IPS DF 4.7 (cell line): ENCODE measurements at regions not wholly inside any gene's neighbourhood (a gene's known extent, or its start where the extent isn't known, plus 50 kb on each side); places are given as distances from the start of the nearest gene placed in this dataset.

Experiments
- DNase-seq: peaks from one replicate; pipeline ENCODE4 v3.0.0-alpha.2; 2013; ENCODE audit warnings: low spot score; ENCODE audit errors: extremely low read depth

DNA sequence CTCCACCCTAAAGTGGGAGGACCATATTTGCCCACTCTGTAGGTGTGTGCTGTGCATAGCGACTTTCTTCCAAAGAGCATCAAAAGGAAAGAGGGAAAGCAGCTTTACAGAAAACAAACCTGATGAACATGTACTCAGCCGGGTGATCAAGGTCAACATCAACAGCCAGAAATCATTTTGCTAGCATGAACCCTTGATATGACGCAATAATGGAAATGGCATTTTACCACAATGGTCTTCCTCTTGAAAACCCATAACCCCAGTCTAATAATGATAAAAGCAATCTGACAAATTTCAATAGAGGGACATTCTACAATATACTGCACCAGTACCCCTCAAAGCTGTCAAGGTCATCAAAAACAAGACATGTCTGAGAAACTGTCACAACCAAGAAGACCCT is 350.2 kb downstream of the FBXO15 start:
- no peak for DNase-seq

DNA sequence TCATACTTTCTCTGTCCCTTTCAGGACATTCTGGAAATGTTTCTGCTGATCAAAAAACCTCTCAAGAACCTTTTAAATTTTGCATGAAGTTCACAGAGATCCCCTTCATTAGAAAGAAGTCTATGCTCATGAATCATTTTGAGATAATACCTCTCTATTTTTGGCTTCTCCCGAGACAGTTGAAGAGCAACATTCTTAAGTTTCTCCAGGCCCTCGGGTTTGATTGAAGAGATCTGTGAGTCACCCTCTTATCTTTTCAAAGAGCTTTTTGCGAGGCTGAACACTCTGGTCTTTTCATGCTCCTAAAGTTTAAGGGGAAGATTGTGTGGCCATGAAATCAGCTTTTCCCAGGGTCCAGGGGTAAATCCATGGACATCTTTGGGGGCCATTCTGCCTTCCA is 354.2 kb downstream of the FBXO15 start:
- no peak for DNase-seq

- no peak for DNase-seq
These were observed 356.6 kb downstream of the FBXO15 start for GRCh38 chr18:73791081-73791480.

- DNase-seq, result no peak
These were observed 357.0 kb downstream of the FBXO15 start for GRCh38 chr18:73790587-73790986.

- DNase-seq, result no peak
These were observed 360.3 kb downstream of the FBXO15 start for GRCh38 chr18:73787316-73787715.

DNA sequence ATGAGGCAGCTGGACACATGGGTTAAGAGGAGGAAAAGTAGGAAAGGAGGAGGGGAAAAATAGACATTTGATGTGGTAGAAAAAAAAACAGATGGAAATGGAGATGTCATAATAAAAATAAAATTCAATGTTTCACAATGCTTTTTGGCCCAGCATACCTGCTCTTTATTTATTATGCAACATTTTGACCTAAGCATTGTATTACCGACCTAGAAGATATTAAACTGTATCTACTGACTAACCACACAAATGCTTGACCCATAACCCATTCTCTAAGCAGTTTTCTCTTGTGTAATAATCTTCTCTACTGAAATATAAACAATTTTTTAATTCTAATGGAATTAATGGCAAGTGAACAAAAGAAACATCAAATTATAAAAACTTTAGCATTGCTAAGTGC is 362.3 kb downstream of the FBXO15 start:
- no peak for DNase-seq

GRCh38 chr18:73784853-73785252 is 362.8 kb downstream of the FBXO15 start:
- no peak for DNase-seq

DNA sequence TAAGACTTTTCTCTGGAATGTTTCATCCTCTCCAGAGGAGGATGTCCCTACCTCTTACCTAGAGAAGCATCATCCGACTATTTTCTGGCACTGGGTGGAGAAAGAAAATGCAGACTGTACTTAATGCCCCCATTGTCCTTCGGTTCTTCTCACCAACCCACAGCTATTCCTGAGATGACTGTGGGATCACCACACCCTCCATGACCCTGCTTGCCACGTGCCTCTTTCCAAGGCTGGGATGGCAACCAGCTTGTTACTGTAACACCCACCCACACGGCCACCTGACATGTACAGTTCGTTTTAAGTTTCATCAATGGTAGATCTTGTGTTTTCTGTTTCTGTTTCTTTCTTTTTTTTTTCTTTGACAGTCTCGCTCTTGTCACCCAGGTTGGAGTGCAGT is 365.2 kb downstream of the FBXO15 start:
- DNase-seq, result no peak

DNA sequence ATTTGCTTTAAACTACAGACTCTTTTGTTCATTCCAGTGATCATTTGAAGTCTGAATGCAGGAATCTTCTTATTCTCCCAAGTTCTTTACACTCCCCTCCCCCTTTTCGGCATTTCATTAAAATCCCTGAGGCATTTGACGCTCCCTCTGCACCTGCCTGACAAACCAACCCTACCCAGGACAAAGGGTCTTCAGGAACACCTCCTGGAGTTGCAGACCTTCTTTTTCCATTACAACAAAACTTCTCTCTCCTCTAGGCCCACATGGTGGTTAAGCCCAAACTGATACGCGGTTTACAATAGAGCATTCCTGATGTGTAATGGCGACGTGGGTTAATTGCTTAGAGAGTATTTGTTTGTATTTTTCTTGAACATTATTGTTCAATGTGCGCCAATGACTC is 367.4 kb downstream of the FBXO15 start:
- DNase-seq, result no peak

DNA sequence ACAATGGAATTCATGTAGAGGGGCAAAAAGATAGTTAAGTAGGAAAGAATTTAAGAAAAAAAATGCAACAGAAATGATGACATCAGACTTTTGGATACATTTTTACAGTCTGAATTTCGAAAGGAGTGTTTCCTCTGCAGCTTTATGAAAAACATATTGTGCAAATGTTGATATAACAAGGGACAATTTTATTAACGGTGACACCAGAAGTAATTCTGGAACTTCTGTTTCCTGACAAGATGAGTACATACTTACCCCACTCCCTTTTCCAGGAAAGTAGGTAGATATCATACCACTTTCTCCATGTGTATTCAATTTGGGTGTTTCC is 369.6 kb downstream of the FBXO15 start:
- DNase-seq, result no peak

DNA sequence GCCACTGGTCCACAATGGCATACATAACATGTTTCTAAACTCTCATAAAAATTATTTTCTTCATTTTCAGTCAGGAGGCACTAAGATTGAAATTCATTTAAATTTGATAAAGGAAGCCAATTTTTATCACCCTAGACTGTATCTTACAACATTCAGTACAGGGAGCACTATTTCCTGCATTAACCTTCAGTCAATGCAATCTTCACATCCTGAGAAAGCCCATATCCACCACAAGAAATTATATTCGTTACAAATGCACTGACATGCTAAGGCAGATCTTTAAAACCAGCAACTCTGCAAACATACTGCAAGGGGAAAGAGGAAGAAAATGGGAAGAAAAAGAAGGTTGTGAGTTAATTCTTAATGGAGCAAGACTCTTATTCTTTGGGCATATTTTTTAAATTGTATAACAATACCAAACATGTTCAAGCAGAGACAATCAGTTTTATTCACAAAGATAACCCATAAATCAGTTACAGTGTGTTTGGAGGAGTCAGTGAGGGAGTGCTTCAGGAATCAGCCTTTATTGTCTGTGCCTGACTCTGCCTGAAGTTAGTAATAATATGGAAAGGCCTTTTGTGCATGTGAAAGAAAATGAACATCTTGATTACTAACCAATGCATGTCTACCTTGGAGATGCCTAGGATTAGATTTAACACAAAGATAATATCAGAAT is 370.1 kb downstream of the FBXO15 start:
- no peak for DNase-seq

GRCh38 chr18:73774811-73775509 is 372.7 kb downstream of the FBXO15 start:
- no peak for DNase-seq

- no peak for DNase-seq
These were observed 379.6 kb downstream of the FBXO15 start for GRCh38 chr18:73768043-73768442.

- no peak for DNase-seq
These were observed 380.6 kb downstream of the FBXO15 start for GRCh38 chr18:73766910-73767515.

- DNase-seq, result no peak
These were observed 389.2 kb downstream of the FBXO15 start for GRCh38 chr18:73758446-73758845.

GRCh38 chr18:73756256-73757091 is 391.2 kb downstream of the FBXO15 start:
- DNase-seq, result no peak

- no peak for DNase-seq
These were observed 394.7 kb downstream of the FBXO15 start for GRCh38 chr18:73752965-73753364.

GRCh38 chr18:73752546-73752945 is 395.1 kb downstream of the FBXO15 start:
- DNase-seq, result no peak

DNA sequence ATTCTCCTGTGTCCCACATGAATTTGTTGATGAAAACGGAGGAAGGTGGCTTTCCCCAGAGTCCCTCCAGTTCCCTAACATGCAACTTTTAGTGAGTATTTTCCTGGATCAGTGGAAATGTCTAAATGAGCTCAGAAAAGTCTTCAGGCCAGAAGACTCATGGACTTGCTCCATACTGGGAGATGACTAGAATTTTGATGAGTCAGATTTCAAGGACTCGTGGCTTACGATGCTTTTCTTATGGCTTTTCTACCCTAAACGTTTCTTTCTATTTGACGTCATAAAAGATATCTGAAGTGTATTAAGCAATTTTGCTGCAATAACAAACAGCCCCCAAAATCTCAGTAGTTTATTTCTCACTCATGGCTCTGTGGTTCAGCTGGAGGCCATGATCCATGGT is 397.6 kb downstream of the FBXO15 start:
- DNase-seq, result no peak

DNA sequence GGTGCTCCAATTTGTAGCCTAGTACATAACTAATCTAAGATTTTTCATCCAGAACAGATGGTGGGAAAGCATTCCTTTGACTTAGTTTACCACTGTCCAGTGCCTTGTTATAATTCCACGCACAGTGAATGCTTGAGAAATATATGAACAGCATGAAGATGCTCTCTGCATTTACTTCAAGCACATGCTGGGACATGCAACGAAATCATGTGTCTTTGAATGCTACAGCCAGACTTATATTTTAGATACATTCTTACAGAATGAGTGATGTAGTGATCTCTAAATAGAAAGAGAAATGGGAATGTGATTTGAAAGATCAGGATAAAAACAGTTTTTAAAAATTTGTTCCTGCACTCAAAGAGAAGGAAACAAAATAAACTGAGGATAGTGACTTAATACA is 398.3 kb downstream of the FBXO15 start:
- no peak for DNase-seq

DNA sequence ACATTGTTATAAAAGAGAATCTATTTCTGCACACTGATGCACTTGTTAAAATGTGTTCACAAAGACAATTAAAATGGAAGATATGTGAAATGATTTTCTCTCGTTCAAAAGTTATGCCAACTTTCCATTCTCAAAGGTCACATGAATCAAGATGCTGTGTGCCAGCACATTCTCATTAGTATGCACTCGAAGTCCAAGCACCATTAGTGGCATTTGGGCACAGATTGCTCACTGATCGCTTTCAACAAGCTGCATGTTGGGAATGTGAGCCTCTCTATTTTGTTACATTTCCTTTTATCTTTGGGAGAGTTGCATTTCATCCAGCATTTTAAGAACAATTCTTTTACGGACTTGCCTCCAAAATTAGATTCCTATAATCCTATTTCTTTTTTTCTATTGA is 398.9 kb downstream of the FBXO15 start:
- no peak for DNase-seq

DNA sequence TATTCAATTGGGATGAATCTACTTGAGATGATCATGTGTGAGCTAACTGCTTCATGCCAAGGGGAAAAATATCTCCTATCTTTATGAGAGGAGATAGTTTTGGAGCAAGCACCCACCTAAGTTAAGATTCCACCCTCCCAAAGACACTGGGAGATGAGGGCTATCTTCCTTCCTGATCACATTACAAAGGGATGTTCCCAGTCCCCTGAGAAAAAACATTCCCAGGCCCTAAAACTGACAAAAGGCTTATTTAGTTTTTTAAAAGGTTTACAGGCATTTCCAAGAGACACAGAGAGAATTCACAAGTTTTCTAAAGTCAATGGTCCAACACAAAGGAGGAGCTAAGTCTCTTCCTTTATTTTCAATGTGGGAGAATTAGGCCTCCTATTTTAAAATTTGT is 401.5 kb downstream of the FBXO15 start:
- no peak for DNase-seq
